ENCODE measurements at regions not wholly inside any gene's neighbourhood (a gene's known extent, or its start where the extent isn't known, plus 50 kb on each side); places are given as distances from the start of the nearest gene placed in this dataset.

GRCh38 chr12:91311081-91311480 lies 128.5 kb upstream of the DCN start:
- DNase-seq (ENCODE audit: low spot score), result no peak

- no peak for DNase-seq (ENCODE audit: low spot score)
Measured at GRCh38 chr12:91309450-91309849, 126.8 kb upstream of the DCN start.

GRCh38 chr12:91307957-91308670 lies 125.5 kb upstream of the DCN start:
- no peak for DNase-seq (ENCODE audit: low spot score)

GRCh38 chr12:91290354-91290753 lies 107.7 kb upstream of the DCN start:
- DNase-seq (ENCODE audit: low spot score), result no peak

- DNase-seq (ENCODE audit: low spot score), result no peak
Measured at GRCh38 chr12:91289906-91290305, 107.3 kb upstream of the DCN start.

GRCh38 chr12:91289072-91289471 lies 106.5 kb upstream of the DCN start:
- DNase-seq (ENCODE audit: low spot score), result no peak

- DNase-seq (ENCODE audit: low spot score), result no peak
Measured at GRCh38 chr12:91287753-91288152, 105.1 kb upstream of the DCN start.

GRCh38 chr12:91278126-91278525 lies 95.5 kb upstream of the DCN start:
- no peak for DNase-seq (ENCODE audit: low spot score)

- DNase-seq (ENCODE audit: low spot score), result no peak
Measured at GRCh38 chr12:91276509-91276908, 93.9 kb upstream of the DCN start.

GRCh38 chr12:91275321-91275720 lies 92.7 kb upstream of the DCN start:
- no peak for DNase-seq (ENCODE audit: low spot score)

GRCh38 chr12:91274916-91275315 lies 92.3 kb upstream of the DCN start:
- DNase-seq (ENCODE audit: low spot score), result no peak

GRCh38 chr12:91273560-91273959 lies 90.9 kb upstream of the DCN start:
- no peak for DNase-seq (ENCODE audit: low spot score)

- no peak for DNase-seq (ENCODE audit: low spot score)
Measured at GRCh38 chr12:91272461-91273063, 89.9 kb upstream of the DCN start.

GRCh38 chr12:91271185-91271584 lies 88.6 kb upstream of the DCN start:
- DNase-seq (ENCODE audit: low spot score), result no peak

- DNase-seq (ENCODE audit: low spot score), result no peak
Measured at GRCh38 chr12:91267039-91267438, 84.4 kb upstream of the DCN start.

- DNase-seq (ENCODE audit: low spot score), result no peak
Measured at GRCh38 chr12:91264178-91264577, 81.6 kb upstream of the DCN start.

- no peak for DNase-seq (ENCODE audit: low spot score)
Measured at GRCh38 chr12:91261820-91262676, 79.4 kb upstream of the DCN start.

- DNase-seq (ENCODE audit: low spot score), result no peak
Measured at GRCh38 chr12:91256411-91256810, 73.8 kb upstream of the DCN start.

- no peak for DNase-seq (ENCODE audit: low spot score)
Measured at GRCh38 chr12:91252341-91252740, 69.7 kb upstream of the DCN start.

- DNase-seq (ENCODE audit: low spot score), result no peak
Measured at GRCh38 chr12:91250273-91250665, 67.7 kb upstream of the DCN start.

GRCh38 chr12:91249518-91250272 lies 67.1 kb upstream of the DCN start:
- no peak for DNase-seq (ENCODE audit: low spot score)

- DNase-seq (ENCODE audit: low spot score), result no peak
Measured at GRCh38 chr12:91249054-91249453, 66.4 kb upstream of the DCN start.
